PC-9 (cell line): ENCODE measurements at regions not wholly inside any gene's neighbourhood (a gene's known extent, or its start where the extent isn't known, plus 50 kb on each side); places are given as distances from the start of the nearest gene placed in this dataset.

ENCODE experiments used
- EZH2 ChIP-seq: fragments of 200-600 bp; sonication (generic); IDR thresholded peaks from 2 replicates; pipeline ENCODE4 v1.8.0; 2017; ENCODE audit warnings: antibody characterized with exemption, low read depth
- TF ChIP-seq, protein P1 (sequence below): fragments of 200-600 bp; sonication (generic); conservative IDR thresholded peaks from 2 replicates; pipeline ENCODE4 v1.6.1; 2017; ENCODE audit warnings: mixed run types, antibody characterized with exemption, mild to moderate bottlenecking, moderate library complexity

GRCh38 chr1:228684607-228685006 is 50.7 kb upstream of the RHOU start:
- TF ChIP-seq, protein P1, sequence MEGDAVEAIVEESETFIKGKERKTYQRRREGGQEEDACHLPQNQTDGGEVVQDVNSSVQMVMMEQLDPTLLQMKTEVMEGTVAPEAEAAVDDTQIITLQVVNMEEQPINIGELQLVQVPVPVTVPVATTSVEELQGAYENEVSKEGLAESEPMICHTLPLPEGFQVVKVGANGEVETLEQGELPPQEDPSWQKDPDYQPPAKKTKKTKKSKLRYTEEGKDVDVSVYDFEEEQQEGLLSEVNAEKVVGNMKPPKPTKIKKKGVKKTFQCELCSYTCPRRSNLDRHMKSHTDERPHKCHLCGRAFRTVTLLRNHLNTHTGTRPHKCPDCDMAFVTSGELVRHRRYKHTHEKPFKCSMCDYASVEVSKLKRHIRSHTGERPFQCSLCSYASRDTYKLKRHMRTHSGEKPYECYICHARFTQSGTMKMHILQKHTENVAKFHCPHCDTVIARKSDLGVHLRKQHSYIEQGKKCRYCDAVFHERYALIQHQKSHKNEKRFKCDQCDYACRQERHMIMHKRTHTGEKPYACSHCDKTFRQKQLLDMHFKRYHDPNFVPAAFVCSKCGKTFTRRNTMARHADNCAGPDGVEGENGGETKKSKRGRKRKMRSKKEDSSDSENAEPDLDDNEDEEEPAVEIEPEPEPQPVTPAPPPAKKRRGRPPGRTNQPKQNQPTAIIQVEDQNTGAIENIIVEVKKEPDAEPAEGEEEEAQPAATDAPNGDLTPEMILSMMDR: no peak
- no peak for TF ChIP-seq EZH2
